COLO668 (cell line): ENCODE measurements at regions not wholly inside any gene's neighbourhood (a gene's known extent, or its start where the extent isn't known, plus 50 kb on each side); places are given as distances from the start of the nearest gene placed in this dataset.

Source experiments
- DNase-seq: peaks from one replicate; lab custom pipeline; 2025; ENCODE audit not compliant: unreplicated experiment; lab: John Stamatoyannopoulos, UW

- DNase-seq = no peak
These were observed 340.8 kb downstream of the BCAT1 start for GRCh38 chr12:24608108-24608507.

GRCh38 chr12:24605916-24606315 is 343.0 kb downstream of the BCAT1 start:
- DNase-seq = no peak

- DNase-seq = no peak
These were observed 343.4 kb downstream of the BCAT1 start for GRCh38 chr12:24605466-24605865.

GRCh38 chr12:24603371-24603770 is 345.5 kb downstream of the BCAT1 start:
- DNase-seq = no peak

- DNase-seq = no peak
These were observed 347.9 kb downstream of the BCAT1 start for GRCh38 chr12:24600996-24601395.

- DNase-seq = no peak
These were observed 348.4 kb downstream of the BCAT1 start for GRCh38 chr12:24600551-24600950.

GRCh38 chr12:24599736-24600135 is 349.2 kb downstream of the BCAT1 start:
- no peak for DNase-seq

- no peak for DNase-seq
These were observed 351.3 kb downstream of the BCAT1 start for GRCh38 chr12:24597580-24597979.

GRCh38 chr12:24596768-24597388 is 352.0 kb downstream of the BCAT1 start:
- DNase-seq = no peak

- DNase-seq = no peak
These were observed 353.2 kb downstream of the BCAT1 start for GRCh38 chr12:24595652-24596235.

GRCh38 chr12:24591715-24592440 is 357.0 kb downstream of the BCAT1 start:
- no peak for DNase-seq

- DNase-seq = no peak
These were observed 357.7 kb downstream of the BCAT1 start for GRCh38 chr12:24591079-24591626.

- no peak for DNase-seq
These were observed 362.6 kb downstream of the BCAT1 start for GRCh38 chr12:24586293-24586692.

- no peak for DNase-seq
These were observed 364.7 kb downstream of the BCAT1 start for GRCh38 chr12:24584032-24584675.

- DNase-seq = no peak
These were observed 365.8 kb downstream of the BCAT1 start for GRCh38 chr12:24582954-24583601.

GRCh38 chr12:24574538-24574937 is 374.4 kb downstream of the BCAT1 start:
- DNase-seq = no peak

GRCh38 chr12:24573621-24574020 is 375.3 kb downstream of the BCAT1 start:
- DNase-seq = no peak

GRCh38 chr12:24565300-24565699 is 383.6 kb downstream of the BCAT1 start:
- DNase-seq = no peak

GRCh38 chr12:24562771-24563431 is 386.0 kb downstream of the BCAT1 start:
- DNase-seq = peak; percentile 29

GRCh38 chr12:24561882-24562770 is 386.8 kb downstream of the BCAT1 start:
- DNase-seq = peak; percentile 42
